ENCODE measurements at regions not wholly inside any gene's neighbourhood (a gene's known extent, or its start where the extent isn't known, plus 50 kb on each side); places are given as distances from the start of the nearest gene placed in this dataset.

DNA sequence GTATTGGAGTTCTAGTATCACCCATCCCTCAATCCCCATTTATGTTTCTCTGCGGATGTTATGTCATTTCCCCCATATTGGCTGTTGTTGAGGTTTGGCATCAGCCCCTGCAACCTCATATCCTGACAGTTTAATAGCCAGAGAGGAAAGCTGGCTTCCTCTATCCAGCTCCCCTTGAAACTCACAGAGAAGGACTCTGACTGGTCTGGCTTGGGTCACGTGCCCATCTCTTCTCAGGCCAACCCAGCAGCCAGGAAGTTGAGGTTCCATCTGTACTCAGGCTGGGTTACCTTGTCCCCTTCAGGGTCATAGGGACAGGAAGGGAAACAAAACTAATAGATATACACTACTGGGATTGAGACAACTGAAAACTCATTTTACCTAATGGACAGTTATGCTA lies 148.0 kb upstream of the SLC14A2 start:
- TF ChIP-seq, protein P1, sequence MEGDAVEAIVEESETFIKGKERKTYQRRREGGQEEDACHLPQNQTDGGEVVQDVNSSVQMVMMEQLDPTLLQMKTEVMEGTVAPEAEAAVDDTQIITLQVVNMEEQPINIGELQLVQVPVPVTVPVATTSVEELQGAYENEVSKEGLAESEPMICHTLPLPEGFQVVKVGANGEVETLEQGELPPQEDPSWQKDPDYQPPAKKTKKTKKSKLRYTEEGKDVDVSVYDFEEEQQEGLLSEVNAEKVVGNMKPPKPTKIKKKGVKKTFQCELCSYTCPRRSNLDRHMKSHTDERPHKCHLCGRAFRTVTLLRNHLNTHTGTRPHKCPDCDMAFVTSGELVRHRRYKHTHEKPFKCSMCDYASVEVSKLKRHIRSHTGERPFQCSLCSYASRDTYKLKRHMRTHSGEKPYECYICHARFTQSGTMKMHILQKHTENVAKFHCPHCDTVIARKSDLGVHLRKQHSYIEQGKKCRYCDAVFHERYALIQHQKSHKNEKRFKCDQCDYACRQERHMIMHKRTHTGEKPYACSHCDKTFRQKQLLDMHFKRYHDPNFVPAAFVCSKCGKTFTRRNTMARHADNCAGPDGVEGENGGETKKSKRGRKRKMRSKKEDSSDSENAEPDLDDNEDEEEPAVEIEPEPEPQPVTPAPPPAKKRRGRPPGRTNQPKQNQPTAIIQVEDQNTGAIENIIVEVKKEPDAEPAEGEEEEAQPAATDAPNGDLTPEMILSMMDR (IDR thresholded peaks at IDR 0.05 in 2 of 3, conservative IDR thresholded peaks at IDR 0.05 in 1 of 3; ENCODE audit: borderline replicate concordance in 1 of 3, insufficient read depth in 1 of 3, low read depth in 2 of 3, low read length in 2 of 3): no peak
- TF ChIP-seq POLR2A (IDR thresholded peaks at IDR 0.05; ENCODE audit: borderline replicate concordance, extremely low read depth, insufficient read depth, insufficient read length) (no peak), CBX3 (IDR thresholded peaks at IDR 0.05; ENCODE audit: low read depth) (no peak), EGR1 (IDR thresholded peaks at IDR 0.05; ENCODE audit: low read depth) (no peak), EZH2 (IDR thresholded peaks at IDR 0.05) (no peak), RAD21 (IDR thresholded peaks at IDR 0.05; ENCODE audit: low read depth) (no peak), YY1 (IDR thresholded peaks at IDR 0.05; ENCODE audit: extremely low read depth, insufficient replicate concordance, low read depth, low read length) (no peak), FOSL1 (IDR thresholded peaks at IDR 0.05; ENCODE audit: low read depth) (no peak), ZNF274 (IDR thresholded peaks at IDR 0.05; ENCODE audit: low read depth, low read length) (no peak), SRF (IDR thresholded peaks at IDR 0.05; ENCODE audit: low read depth) (no peak), EZH2phosphoT487 (IDR thresholded peaks at IDR 0.05; ENCODE audit: borderline replicate concordance) (no peak), CEBPB (IDR thresholded peaks at IDR 0.05; ENCODE audit: low read depth) (no peak)
- TF ChIP-seq, protein P2, sequence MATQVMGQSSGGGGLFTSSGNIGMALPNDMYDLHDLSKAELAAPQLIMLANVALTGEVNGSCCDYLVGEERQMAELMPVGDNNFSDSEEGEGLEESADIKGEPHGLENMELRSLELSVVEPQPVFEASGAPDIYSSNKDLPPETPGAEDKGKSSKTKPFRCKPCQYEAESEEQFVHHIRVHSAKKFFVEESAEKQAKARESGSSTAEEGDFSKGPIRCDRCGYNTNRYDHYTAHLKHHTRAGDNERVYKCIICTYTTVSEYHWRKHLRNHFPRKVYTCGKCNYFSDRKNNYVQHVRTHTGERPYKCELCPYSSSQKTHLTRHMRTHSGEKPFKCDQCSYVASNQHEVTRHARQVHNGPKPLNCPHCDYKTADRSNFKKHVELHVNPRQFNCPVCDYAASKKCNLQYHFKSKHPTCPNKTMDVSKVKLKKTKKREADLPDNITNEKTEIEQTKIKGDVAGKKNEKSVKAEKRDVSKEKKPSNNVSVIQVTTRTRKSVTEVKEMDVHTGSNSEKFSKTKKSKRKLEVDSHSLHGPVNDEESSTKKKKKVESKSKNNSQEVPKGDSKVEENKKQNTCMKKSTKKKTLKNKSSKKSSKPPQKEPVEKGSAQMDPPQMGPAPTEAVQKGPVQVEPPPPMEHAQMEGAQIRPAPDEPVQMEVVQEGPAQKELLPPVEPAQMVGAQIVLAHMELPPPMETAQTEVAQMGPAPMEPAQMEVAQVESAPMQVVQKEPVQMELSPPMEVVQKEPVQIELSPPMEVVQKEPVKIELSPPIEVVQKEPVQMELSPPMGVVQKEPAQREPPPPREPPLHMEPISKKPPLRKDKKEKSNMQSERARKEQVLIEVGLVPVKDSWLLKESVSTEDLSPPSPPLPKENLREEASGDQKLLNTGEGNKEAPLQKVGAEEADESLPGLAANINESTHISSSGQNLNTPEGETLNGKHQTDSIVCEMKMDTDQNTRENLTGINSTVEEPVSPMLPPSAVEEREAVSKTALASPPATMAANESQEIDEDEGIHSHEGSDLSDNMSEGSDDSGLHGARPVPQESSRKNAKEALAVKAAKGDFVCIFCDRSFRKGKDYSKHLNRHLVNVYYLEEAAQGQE (IDR thresholded peaks at IDR 0.05; ENCODE audit: low read depth): no peak
- TF ChIP-seq, protein P3, sequence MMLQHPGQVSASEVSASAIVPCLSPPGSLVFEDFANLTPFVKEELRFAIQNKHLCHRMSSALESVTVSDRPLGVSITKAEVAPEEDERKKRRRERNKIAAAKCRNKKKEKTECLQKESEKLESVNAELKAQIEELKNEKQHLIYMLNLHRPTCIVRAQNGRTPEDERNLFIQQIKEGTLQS (IDR thresholded peaks at IDR 0.05): no peak
